Epithelial cell of proximal tubule (primary cell): ENCODE measurements at regions not wholly inside any gene's neighbourhood (a gene's known extent, or its start where the extent isn't known, plus 50 kb on each side); places are given as distances from the start of the nearest gene placed in this dataset.

Source experiments
- DNase-seq: peaks from one replicate; pipeline ENCODE4 v3.0.0-alpha.2; 2011; ENCODE audit warnings: low read depth
- H3K4me3 ChIP-seq: 2 replicates; pipeline ENCODE4 v1.5.1; 2011; ENCODE audit warnings: low read depth, mild to moderate bottlenecking, low read length
- CTCF ChIP-seq: conservative IDR thresholded peaks from 2 replicates; pipeline ENCODE4 v1.5.1; 2012; ENCODE audit warnings: low read depth, mild to moderate bottlenecking, low read length

- H3K4me3 ChIP-seq = no peak overlapping the region
- DNase-seq = no peak
- TF ChIP-seq CTCF = no peak
Observed at GRCh38 chr2:30354150-30354549, 92.9 kb upstream of the LCLAT1 start.

DNA sequence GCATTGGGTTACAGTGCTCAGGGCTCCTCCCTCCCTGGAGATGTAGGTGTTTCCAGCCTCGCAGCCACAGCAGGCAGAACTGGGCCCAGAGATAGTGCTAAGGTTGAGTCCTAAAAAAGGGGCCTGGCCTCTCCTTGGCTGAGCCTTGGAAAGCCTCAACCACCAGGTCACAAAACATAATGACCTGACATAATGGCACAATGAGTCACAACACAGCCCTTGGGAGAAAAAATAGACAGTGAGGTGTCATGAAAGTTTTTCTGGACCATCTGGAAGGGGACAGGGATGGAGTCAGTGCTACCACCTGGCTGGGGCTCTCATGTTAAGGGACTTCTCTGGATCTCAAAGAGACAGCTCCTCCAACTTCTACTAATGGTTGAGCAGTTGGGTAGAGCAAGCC lies 92.4 kb upstream of the LCLAT1 start:
- no peak overlapping the region for H3K4me3 ChIP-seq
- TF ChIP-seq CTCF = no peak

GRCh38 chr2:30355306-30355705 lies 91.7 kb upstream of the LCLAT1 start:
- no peak for TF ChIP-seq CTCF
- H3K4me3 ChIP-seq = no peak overlapping the region
- DNase-seq = no peak

More for the DNA sequence above, 92.4 kb upstream of the LCLAT1 start:
- DNase-seq = no peak

DNA sequence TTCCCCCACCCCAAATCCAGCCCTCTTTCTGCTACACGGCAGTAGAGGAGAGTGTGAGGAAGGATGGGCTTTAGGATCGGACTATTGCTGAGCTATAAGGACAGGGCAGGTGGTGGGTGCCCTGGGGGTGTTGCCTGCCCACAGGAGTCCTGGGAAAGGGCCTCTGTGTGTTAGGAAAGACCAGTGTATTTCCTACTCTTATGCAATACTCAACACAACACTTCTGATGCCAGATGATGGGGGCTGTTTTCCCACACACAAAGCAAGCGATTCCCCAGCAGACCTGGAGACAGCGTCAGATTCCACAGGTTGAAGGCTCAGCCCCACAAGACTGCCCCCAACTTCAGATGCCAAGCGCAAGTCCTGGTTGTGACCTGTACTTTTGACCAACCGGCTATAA lies 91.0 kb upstream of the LCLAT1 start:
- no peak for DNase-seq
- TF ChIP-seq CTCF = no peak
- H3K4me3 ChIP-seq = no peak overlapping the region

GRCh38 chr2:30356776-30357175 lies 90.3 kb upstream of the LCLAT1 start:
- no peak for TF ChIP-seq CTCF
- no peak overlapping the region for H3K4me3 ChIP-seq
- DNase-seq = no peak

DNA sequence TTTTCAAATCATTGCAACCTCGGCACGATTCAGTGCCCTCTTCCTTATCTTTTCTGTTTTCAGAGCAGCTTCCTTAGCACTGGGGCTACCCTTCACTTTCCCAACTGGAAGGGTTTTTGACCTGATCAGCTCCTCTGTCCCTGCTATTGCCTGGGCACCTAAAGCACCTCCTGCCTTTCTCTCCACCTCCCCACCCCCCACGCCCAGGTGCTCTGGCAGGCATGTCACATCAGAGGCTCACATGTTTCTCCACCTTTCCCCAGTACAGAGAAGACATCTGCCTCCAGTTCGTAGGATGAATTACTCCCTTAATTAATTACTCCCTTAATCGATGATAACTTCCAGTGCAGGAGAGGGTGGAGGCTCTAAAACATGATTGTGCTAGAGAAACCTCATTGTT lies 88.7 kb upstream of the LCLAT1 start:
- no peak for DNase-seq
- no peak overlapping the region for H3K4me3 ChIP-seq
- no peak for TF ChIP-seq CTCF

DNA sequence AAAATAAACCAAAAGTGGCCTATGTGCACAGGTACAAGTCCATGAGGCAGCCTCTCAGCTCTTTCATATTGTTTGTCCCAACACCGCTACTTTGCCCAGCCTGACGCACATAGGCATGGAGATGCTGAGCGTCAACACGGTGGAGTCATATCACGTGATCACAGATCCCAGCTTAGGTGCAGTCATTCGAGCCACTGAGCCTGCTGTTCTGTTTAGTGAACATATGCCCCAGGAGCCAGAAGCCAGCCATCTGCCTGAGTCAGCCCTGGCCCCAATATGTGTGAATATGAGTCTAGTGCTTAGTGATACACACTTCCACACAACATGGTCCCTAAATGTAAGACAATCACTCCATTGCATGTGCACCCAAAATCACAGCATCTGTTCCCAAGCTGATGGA lies 88.2 kb upstream of the LCLAT1 start:
- no peak for TF ChIP-seq CTCF
- no peak for DNase-seq
- no peak overlapping the region for H3K4me3 ChIP-seq
